Liver (tissue), 3 donors: ENCODE measurements at regions not wholly inside any gene's neighbourhood (a gene's known extent, or its start where the extent isn't known, plus 50 kb on each side); places are given as distances from the start of the nearest gene placed in this dataset.

Source experiments
- HNF4G ChIP-seq: IDR thresholded peaks from 2 replicates; pipeline ENCODE4 v1.6.1; 2016; ENCODE audit warnings: antibody characterized with exemption
- JUND ChIP-seq, 2 donors: IDR thresholded peaks; 2 replicates each; pipeline ENCODE4 v1.6.1; 2016; ENCODE audit warnings: antibody characterized with exemption in 2 of 2
- SP1 ChIP-seq: IDR thresholded peaks from 2 replicates; pipeline ENCODE4 v1.6.1; 2018; ENCODE audit warnings: antibody characterized with exemption, mild to moderate bottlenecking
- TAF1 ChIP-seq: conservative IDR thresholded peaks from 2 replicates; pipeline ENCODE4 v1.6.1; 2016; ENCODE audit warnings: antibody characterized with exemption, mild to moderate bottlenecking
- YY1 ChIP-seq: IDR thresholded peaks from 2 replicates; pipeline ENCODE4 v1.6.1; 2016; ENCODE audit warnings: antibody characterized with exemption, mild to moderate bottlenecking
- TF ChIP-seq, protein P1 (sequence below): IDR thresholded peaks from 2 replicates; pipeline ENCODE4 v1.6.1; 2016; ENCODE audit warnings: antibody characterized with exemption
- TF ChIP-seq, protein P2 (sequence below): fragments of 150-350 bp; IDR thresholded peaks from 2 replicates; pipeline ENCODE4 v1.5.1; 2017; ENCODE audit warnings: improper control_type of control experiment, low read depth, low read length; ENCODE audit not compliant: missing input control
- TF ChIP-seq, protein P3 (sequence below): IDR thresholded peaks from 2 replicates; pipeline ENCODE4 v1.6.1; 2016; ENCODE audit warnings: antibody characterized with exemption, mild to moderate bottlenecking
- donor health status: healthy.
- donor health status: healthy.

DNA sequence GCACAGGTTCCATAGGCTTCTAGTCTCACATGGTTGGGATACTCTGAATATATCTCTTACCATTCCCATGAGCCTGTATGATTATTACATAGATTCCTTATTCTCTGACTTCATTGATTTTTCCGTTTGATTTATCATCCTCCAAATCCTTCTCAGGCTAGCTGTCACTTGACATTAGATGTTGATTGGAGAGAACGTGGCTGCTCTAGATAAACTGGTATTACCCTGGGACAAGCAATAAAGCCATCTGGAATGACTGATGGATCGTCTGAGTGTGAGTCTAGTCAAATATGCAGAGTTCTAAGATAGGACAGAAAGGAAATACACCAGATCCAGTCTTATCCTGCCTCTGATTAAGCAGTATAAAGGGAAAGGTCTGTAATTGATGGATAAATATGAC lies 325.6 kb upstream of the EPHA4 start:
- TF ChIP-seq, protein P1, sequence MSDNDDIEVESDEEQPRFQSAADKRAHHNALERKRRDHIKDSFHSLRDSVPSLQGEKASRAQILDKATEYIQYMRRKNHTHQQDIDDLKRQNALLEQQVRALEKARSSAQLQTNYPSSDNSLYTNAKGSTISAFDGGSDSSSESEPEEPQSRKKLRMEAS, result no peak
- TF ChIP-seq, protein P2, sequence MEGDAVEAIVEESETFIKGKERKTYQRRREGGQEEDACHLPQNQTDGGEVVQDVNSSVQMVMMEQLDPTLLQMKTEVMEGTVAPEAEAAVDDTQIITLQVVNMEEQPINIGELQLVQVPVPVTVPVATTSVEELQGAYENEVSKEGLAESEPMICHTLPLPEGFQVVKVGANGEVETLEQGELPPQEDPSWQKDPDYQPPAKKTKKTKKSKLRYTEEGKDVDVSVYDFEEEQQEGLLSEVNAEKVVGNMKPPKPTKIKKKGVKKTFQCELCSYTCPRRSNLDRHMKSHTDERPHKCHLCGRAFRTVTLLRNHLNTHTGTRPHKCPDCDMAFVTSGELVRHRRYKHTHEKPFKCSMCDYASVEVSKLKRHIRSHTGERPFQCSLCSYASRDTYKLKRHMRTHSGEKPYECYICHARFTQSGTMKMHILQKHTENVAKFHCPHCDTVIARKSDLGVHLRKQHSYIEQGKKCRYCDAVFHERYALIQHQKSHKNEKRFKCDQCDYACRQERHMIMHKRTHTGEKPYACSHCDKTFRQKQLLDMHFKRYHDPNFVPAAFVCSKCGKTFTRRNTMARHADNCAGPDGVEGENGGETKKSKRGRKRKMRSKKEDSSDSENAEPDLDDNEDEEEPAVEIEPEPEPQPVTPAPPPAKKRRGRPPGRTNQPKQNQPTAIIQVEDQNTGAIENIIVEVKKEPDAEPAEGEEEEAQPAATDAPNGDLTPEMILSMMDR, result no peak
- no peak for TF ChIP-seq YY1
- no peak for TF ChIP-seq JUND (IDR thresholded peaks at IDR 0.05)
- TF ChIP-seq, protein P3, sequence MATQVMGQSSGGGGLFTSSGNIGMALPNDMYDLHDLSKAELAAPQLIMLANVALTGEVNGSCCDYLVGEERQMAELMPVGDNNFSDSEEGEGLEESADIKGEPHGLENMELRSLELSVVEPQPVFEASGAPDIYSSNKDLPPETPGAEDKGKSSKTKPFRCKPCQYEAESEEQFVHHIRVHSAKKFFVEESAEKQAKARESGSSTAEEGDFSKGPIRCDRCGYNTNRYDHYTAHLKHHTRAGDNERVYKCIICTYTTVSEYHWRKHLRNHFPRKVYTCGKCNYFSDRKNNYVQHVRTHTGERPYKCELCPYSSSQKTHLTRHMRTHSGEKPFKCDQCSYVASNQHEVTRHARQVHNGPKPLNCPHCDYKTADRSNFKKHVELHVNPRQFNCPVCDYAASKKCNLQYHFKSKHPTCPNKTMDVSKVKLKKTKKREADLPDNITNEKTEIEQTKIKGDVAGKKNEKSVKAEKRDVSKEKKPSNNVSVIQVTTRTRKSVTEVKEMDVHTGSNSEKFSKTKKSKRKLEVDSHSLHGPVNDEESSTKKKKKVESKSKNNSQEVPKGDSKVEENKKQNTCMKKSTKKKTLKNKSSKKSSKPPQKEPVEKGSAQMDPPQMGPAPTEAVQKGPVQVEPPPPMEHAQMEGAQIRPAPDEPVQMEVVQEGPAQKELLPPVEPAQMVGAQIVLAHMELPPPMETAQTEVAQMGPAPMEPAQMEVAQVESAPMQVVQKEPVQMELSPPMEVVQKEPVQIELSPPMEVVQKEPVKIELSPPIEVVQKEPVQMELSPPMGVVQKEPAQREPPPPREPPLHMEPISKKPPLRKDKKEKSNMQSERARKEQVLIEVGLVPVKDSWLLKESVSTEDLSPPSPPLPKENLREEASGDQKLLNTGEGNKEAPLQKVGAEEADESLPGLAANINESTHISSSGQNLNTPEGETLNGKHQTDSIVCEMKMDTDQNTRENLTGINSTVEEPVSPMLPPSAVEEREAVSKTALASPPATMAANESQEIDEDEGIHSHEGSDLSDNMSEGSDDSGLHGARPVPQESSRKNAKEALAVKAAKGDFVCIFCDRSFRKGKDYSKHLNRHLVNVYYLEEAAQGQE, result no peak
- TF ChIP-seq HNF4G, result no peak
- TF ChIP-seq SP1, result no peak
- TF ChIP-seq TAF1, result no peak
